Fibroblast of skin of right biceps (primary cell): ENCODE measurements at regions not wholly inside any gene's neighbourhood (a gene's known extent, or its start where the extent isn't known, plus 50 kb on each side); places are given as distances from the start of the nearest gene placed in this dataset.

Experiments used
- DNase-seq: peaks from one replicate; pipeline ENCODE4 v3.0.0-alpha.2; 2013

- DNase-seq, result peak; percentile 27
These were observed 132.6 kb upstream of the NAMPT start for GRCh38 chr7:106417273-106417902.

- no peak for DNase-seq
These were observed 131.6 kb upstream of the NAMPT start for GRCh38 chr7:106416430-106416829.

GRCh38 chr7:106415433-106415832 lies 130.7 kb upstream of the NAMPT start:
- DNase-seq, result no peak

GRCh38 chr7:106413446-106413845 lies 128.7 kb upstream of the NAMPT start:
- DNase-seq, result no peak

GRCh38 chr7:106405697-106406141 lies 120.9 kb upstream of the NAMPT start:
- no peak for DNase-seq

GRCh38 chr7:106402898-106403297 lies 118.1 kb upstream of the NAMPT start:
- DNase-seq, result no peak

- DNase-seq, result no peak
These were observed 116.1 kb upstream of the NAMPT start for GRCh38 chr7:106400923-106401322.

GRCh38 chr7:106398786-106399185 lies 114.0 kb upstream of the NAMPT start:
- DNase-seq, result no peak

- no peak for DNase-seq
These were observed 113.2 kb upstream of the NAMPT start for GRCh38 chr7:106397994-106398393.

GRCh38 chr7:106394526-106394925 lies 109.7 kb upstream of the NAMPT start:
- no peak for DNase-seq

- DNase-seq, result no peak
These were observed 108.9 kb upstream of the NAMPT start for GRCh38 chr7:106393564-106394251.

GRCh38 chr7:106392590-106392989 lies 107.8 kb upstream of the NAMPT start:
- DNase-seq, result no peak

- no peak for DNase-seq
These were observed 107.4 kb upstream of the NAMPT start for GRCh38 chr7:106392144-106392543.

- DNase-seq, result no peak
These were observed 102.2 kb upstream of the NAMPT start for GRCh38 chr7:106386958-106387357.

- DNase-seq, result no peak
These were observed 99.6 kb upstream of the NAMPT start for GRCh38 chr7:106384373-106384772.

- DNase-seq, result no peak
These were observed 98.1 kb upstream of the NAMPT start for GRCh38 chr7:106382929-106383328.

GRCh38 chr7:106382129-106382528 lies 97.3 kb upstream of the NAMPT start:
- no peak for DNase-seq

GRCh38 chr7:106381252-106381651 lies 96.5 kb upstream of the NAMPT start:
- DNase-seq, result no peak

- no peak for DNase-seq
These were observed 93.1 kb upstream of the NAMPT start for GRCh38 chr7:106377847-106378361.

- DNase-seq, result no peak
These were observed 91.4 kb upstream of the NAMPT start for GRCh38 chr7:106376026-106376799.

GRCh38 chr7:106375499-106375898 lies 90.7 kb upstream of the NAMPT start:
- no peak for DNase-seq

GRCh38 chr7:106374437-106374836 lies 89.7 kb upstream of the NAMPT start:
- DNase-seq, result no peak

- no peak for DNase-seq
These were observed 88.0 kb upstream of the NAMPT start for GRCh38 chr7:106372595-106373318.
